Heart left ventricle (tissue), 16 donors: ENCODE measurements at regions not wholly inside any gene's neighbourhood (a gene's known extent, or its start where the extent isn't known, plus 50 kb on each side); places are given as distances from the start of the nearest gene placed in this dataset.
A peak's percentile ranks its signal among the peaks of the same experiment; 100 is the strongest.

Experiments
- ATAC-seq, 4 donors: fragments of 200-7000 bp; cut with Tn5 transposase; one replicate each; pipeline ENCODE4 v1.9.1; 2020 to 2022; ENCODE audit warnings: moderate library complexity in 4 of 4, mild to moderate bottlenecking in 3 of 4, moderate number of reproducible peaks in 1 of 4
- DNase-seq, 5 donors: peaks; one replicate each; pipeline ENCODE4 v3.0.0-alpha.2; 2020
- H3K27ac ChIP-seq, 12 donors: fragments of 200-600 bp; sonication (generic) in 4 of 12; one replicate each; pipeline versions ENCODE4 v1.5.0 to v1.8.0; 2016 to 2022; ENCODE audit warnings: mild to moderate bottlenecking in 2 of 12
- H3K27me3 ChIP-seq, 9 donors: fragments of 200-600 bp; sonication (generic) in 2 of 9; one replicate each; pipeline versions ENCODE4 v1.5.1 to v1.8.0; 2016 to 2022; ENCODE audit warnings: mild to moderate bottlenecking in 3 of 9
- H3K36me3 ChIP-seq, 9 donors: fragments of 200-600 bp; sonication (generic) in 2 of 9; one replicate each; pipeline versions ENCODE4 v1.5.0 to v1.8.0; 2018 to 2022; ENCODE audit warnings: mild to moderate bottlenecking in 2 of 9
- H3K4me1 ChIP-seq, 12 donors: fragments of 200-600 bp; sonication (generic) in 4 of 12; one replicate each; pipeline versions ENCODE4 v1.5.0 to v1.8.0; 2016 to 2022; ENCODE audit warnings: mild to moderate bottlenecking in 3 of 12
- H3K4me3 ChIP-seq, 12 donors: fragments of 200-600 bp; sonication (generic) in 4 of 12; one replicate each; pipeline versions ENCODE4 v1.5.0 to v1.8.0; 2017 to 2022; ENCODE audit warnings: mild to moderate bottlenecking in 9 of 12, moderate library complexity in 4 of 12
- H3K9me3 ChIP-seq, 12 donors: fragments of 200-600 bp; sonication (generic) in 4 of 12; one replicate each; pipeline versions ENCODE4 v1.5.0 to v1.8.0; 2016 to 2022; ENCODE audit warnings: mild to moderate bottlenecking in 1 of 12
- CTCF ChIP-seq, 12 donors: fragments of 200-600 bp; sonication (generic) in 4 of 12; IDR thresholded peaks; one replicate each; pipeline versions ENCODE4 v1.5.0 to v1.8.0; 2018 to 2022; ENCODE audit warnings: antibody characterized with exemption in 12 of 12, mild to moderate bottlenecking in 5 of 12
- POLR2A ChIP-seq, 2 donors: fragments of 450-650 bp; IDR thresholded peaks; one replicate each; pipeline ENCODE4 v1.6.1; 2017; ENCODE audit warnings: antibody characterized with exemption in 2 of 2, mild to moderate bottlenecking in 2 of 2, moderate library complexity in 2 of 2
- whole genome bisulfite sequencing, 4 donors: extraction: QIAGEN DNeasy Blood & Tissue Kit in 2 of 4; methylation state at CpG; one replicate each; pipeline versions ENCODE4 v1.1.5 to v1.1.7; 2013 to 2018; 5-methylcytosine and 5-hydroxymethylcytosine counted together
- intact Hi-C, 10 donors: fragments of 100-400 bp; cut with DNase I; formaldehyde crosslinking; loops; one replicate each; pipeline versions ENCODE4 v1.11.1 to v1.14.2; 2022
- donor health status: ischemic (EF 13 %, LVEDD 7.1; RV severe dilation, severe dysfunction).
- donor health status: healthy with polysubstance abuse.
- donor health status: DM: no; HTN: yes; CAD: no.
- donor health status: DM: no; HTN: no; CAD: no.
- donor health status: ischemic (EF 25% LVEDD 6.9; RV normal size, moderate dysfunction).
- donor health status: ischemic (EF 25% LVEDD 5.7; RV mildly dilated, moderate dysfunction).
- donor health status: healthy.
- donor health status: DM: yes; HTN: yes; CAD: no.
- donor health status: ischemic (EF 35%, LVEDD 5.7; RV mildly dilated, moderate dysfunction).
- donor health status: nonischemic (EF 11% LVEDD 7.7; RV severe dilation, severe dysfunction).
- donor health status: DM: yes; HTN: yes; CAD: no.
- donor health status: PGD.
- donor health status: ischemic (EF 29% LVEDD 5.4; RV normal size, mild dysfunction).
- donor health status: nonischemic (EF 23%, LVEDD 6.1; RV moderate dilation, normal function).

DNA sequence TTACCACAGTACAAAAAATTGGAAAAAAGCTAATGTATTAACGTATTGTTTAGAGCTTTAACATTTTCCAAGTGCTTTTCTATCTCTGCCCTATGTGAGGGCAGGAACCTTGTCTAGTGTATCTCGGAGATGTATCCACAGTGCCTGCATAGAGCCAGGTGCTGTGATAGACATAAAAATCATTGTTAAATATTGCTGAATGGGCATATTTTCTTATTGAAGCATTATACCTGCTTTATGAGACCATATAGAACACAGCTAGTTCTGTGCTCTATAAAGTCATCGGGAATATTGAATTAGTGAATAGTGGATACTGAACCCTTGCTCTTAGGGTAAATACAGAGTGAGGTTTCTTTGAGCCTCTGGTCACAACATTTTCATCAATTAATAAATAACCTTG is 163.0 kb downstream of the RNF144B start:
- TF ChIP-seq CTCF (IDR thresholded peaks at IDR 0.05) (no peak), POLR2A (IDR thresholded peaks at IDR 0.05) (no peak)
- Histone ChIP-seq H3K4me1 (no peaks in the 10 kb centered on the region), H3K4me3 (no peak overlapping the region), H3K27ac (no peak overlapping the region), H3K36me3 (no peaks in the 10 kb centered on the region), H3K27me3 (no peaks in the 10 kb centered on the region), H3K9me3 (peaks cover 0 to 13% (median 0%) of the 10 kb centered on the region in 12 donors)
- DNase-seq (no peak), ATAC-seq (no peak)
- WGBS, 4 donors, result 88 to 92% (median 90%) methylated on average over 3 of the region's 3 CpGs
- intact Hi-C loops, result no loop called here

DNA sequence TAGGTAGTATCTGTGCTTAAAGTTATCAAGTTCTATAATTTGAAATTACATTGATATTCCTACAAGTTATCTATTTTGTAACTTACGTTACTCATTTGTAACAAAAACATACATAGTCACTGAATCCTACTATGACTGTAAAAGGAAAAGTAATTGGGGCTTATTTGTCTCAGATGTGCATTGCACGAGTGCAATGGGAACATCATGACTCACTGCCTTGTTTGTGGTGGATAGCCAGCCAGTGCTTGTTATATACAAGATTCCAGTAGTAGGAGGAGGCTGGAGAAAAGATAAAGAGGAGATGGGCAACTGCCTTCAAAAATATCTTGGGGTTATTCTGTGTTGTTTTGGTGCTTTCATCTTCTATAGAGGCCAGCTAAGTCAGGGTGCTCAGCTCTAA is 164.1 kb downstream of the RNF144B start:
- no peak for TF ChIP-seq POLR2A (IDR thresholded peaks at IDR 0.05)
- TF ChIP-seq CTCF (IDR thresholded peaks at IDR 0.05), result no peak
- Histone ChIP-seq H3K27me3 (no peaks in the 10 kb centered on the region), H3K4me3 (no peak overlapping the region), H3K4me1 (no peaks in the 10 kb centered on the region), H3K36me3 (no peaks in the 10 kb centered on the region), H3K9me3 (peaks cover 0 to 8% (median 0%) of the 10 kb centered on the region in 12 donors), H3K27ac (no peak overlapping the region)
- intact Hi-C loops, result no loop called here
- WGBS, 4 donors, result 50 to 68% (median 60%) methylated on average over 2 of the region's 2 CpGs
- ATAC-seq (no peak), DNase-seq (no peak)

DNA sequence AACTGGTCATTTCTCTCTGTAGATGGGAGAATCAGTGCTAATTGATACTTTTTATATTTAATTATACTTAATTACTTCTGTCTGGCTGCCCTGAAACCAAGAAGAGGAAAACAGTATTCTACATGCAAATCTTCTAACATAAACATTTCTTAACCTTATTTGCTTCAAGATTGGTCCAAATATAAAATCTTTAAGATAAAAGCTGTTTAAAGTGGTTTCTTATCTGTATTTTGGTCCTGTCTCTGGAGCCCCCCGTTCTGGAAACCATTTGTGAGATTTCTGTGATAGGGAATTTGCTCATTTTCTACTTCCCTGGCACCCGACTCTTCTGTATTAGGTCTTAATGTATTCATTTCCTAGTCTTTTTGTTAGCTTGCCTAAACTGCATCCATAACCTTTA is 168.6 kb downstream of the RNF144B start:
- H3K36me3 ChIP-seq, result no peaks in the 10 kb centered on the region
- DNase-seq (no peak), ATAC-seq (no peak)
- 52 to 55% (median 54%) methylated on average over 2 of the region's 2 CpGs for WGBS, 4 donors
- peaks cover 0 to 5% (median 0%) of the 10 kb centered on the region in 12 donors for H3K4me1 ChIP-seq
- TF ChIP-seq CTCF (IDR thresholded peaks at IDR 0.05), result no peak
- intact Hi-C loops, result no loop called here
- H3K4me3 ChIP-seq, result no peak overlapping the region
- no peaks in the 10 kb centered on the region for H3K9me3 ChIP-seq
- no peaks in the 10 kb centered on the region for H3K27me3 ChIP-seq
- no peak overlapping the region for H3K27ac ChIP-seq

DNA sequence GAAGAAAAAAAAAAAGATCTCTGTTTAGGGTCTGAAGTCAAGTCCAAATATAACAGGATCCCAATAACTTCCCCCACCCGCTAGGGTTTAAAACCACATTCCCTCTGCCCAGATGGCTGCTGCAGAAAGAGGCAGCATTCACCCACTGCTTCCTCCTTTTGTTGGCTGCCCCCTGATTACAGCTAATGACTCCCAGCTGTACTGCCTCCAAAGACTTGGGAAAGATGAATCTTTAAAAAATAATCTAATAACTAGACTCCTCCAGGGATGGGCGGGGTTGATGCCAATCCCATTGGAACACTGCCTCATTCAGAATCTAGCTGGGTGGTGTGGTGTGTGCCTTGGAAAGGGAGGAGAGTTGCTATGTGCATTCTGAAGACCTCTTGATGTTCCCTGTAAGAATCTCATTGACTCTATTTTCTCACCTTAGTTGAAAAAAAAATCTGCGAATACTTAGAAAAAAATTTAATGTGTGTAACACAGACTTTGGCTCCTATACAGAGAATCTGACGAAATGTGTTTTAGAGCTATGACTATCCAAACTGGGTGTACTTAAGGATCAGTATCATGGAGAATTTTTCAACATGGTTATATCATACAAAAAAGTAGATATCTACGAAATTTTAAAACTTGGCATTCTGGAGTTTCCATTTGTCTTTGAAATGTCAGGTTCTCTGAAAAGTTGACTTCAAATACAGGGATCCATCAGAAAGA is 174.0 kb downstream of the RNF144B start:
- no peak for TF ChIP-seq POLR2A (IDR thresholded peaks at IDR 0.05)
- TF ChIP-seq CTCF (IDR thresholded peaks at IDR 0.05), result no peak
- intact Hi-C loops, result no loop called here
- WGBS, 4 donors, result 48 to 70% (median 68%) methylated on average over 5 of the region's 5 CpGs

More for the DNA sequence above, 174.0 kb downstream of the RNF144B start:
- no peak overlapping the region for H3K27ac ChIP-seq
- no peak overlapping the region for H3K4me3 ChIP-seq
- peaks cover 0 to 15% (median 0%) of the 10 kb centered on the region in 12 donors for H3K4me1 ChIP-seq
- no peaks in the 10 kb centered on the region for H3K36me3 ChIP-seq
- no peaks in the 10 kb centered on the region for H3K9me3 ChIP-seq
- DNase-seq (peak in 3 of 5 donors; percentile 6 to 28 (median 28)), ATAC-seq (peak in 2 of 4 donors; percentile 48 to 89)
- H3K27me3 ChIP-seq, result no peaks in the 10 kb centered on the region
